Caki2 (cell line): ENCODE measurements at regions not wholly inside any gene's neighbourhood (a gene's known extent, or its start where the extent isn't known, plus 50 kb on each side); places are given as distances from the start of the nearest gene placed in this dataset.
"Not testable (repeated sequence)": the region's sequence is repeated elsewhere in the genome, so short reads cannot be mapped to it uniquely, and the experiment has no call there.

Experiments
- DNase-seq: peaks from one replicate; pipeline ENCODE4 v3.0.0-alpha.2; 2015; ENCODE audit warnings: low read depth
- in situ Hi-C: cut with HindIII; loops from 2 replicates; pipeline ENCODE4 v1.10.0; 2016; ENCODE audit warnings: low sequenced_read_pairs, low pct_unique_long_range_greater_than_20kb, mixed read lengths

GRCh38 chr13:90615236-90615635 is 732.3 kb upstream of the MIR17HG start:
- in situ Hi-C loops, result no loop called here
- DNase-seq, result no peak

GRCh38 chr13:90615767-90616166 is 731.7 kb upstream of the MIR17HG start:
- DNase-seq, result no peak
- in situ Hi-C loops, result no loop called here

- no peak for DNase-seq
- in situ Hi-C loops, result no loop called here
Observed at GRCh38 chr13:90618133-90618532, 729.4 kb upstream of the MIR17HG start.

GRCh38 chr13:90622541-90622940 is 724.9 kb upstream of the MIR17HG start:
- in situ Hi-C loops, result no loop called here
- DNase-seq, result no peak

GRCh38 chr13:90623318-90624011 is 724.0 kb upstream of the MIR17HG start:
- in situ Hi-C loops, result no loop called here
- no peak for DNase-seq

GRCh38 chr13:90627813-90628212 is 719.7 kb upstream of the MIR17HG start:
- in situ Hi-C loops, result no loop called here
- no peak for DNase-seq

- DNase-seq, result no peak
- in situ Hi-C loops, result no loop called here
Observed at GRCh38 chr13:90628471-90628870, 719.0 kb upstream of the MIR17HG start.

- in situ Hi-C loops, result no loop called here
- no peak for DNase-seq
Observed at GRCh38 chr13:90630716-90631115, 716.8 kb upstream of the MIR17HG start.

- no peak for DNase-seq
- in situ Hi-C loops, result no loop called here
Observed at GRCh38 chr13:90632184-90632583, 715.3 kb upstream of the MIR17HG start.

GRCh38 chr13:90633849-90634248 is 713.6 kb upstream of the MIR17HG start:
- in situ Hi-C loops, result no loop called here

GRCh38 chr13:90640976-90641375 is 706.5 kb upstream of the MIR17HG start:
- DNase-seq, result no peak
- in situ Hi-C loops, result no loop called here

More at GRCh38 chr13:90633849-90634248, 713.6 kb upstream of the MIR17HG start:
- DNase-seq, result no peak

- no peak for DNase-seq
- in situ Hi-C loops, result no loop called here
Observed at GRCh38 chr13:90641884-90642283, 705.6 kb upstream of the MIR17HG start.

GRCh38 chr13:90645582-90645981 is 701.9 kb upstream of the MIR17HG start:
- in situ Hi-C loops, result no loop called here
- DNase-seq, result no peak

- in situ Hi-C loops, result no loop called here
- DNase-seq, result no peak
Observed at GRCh38 chr13:90648497-90648896, 699.0 kb upstream of the MIR17HG start.

GRCh38 chr13:90652036-90652435 is 695.5 kb upstream of the MIR17HG start:
- in situ Hi-C loops, result no loop called here
- DNase-seq, result no peak

- DNase-seq, result no peak
- in situ Hi-C loops, result no loop called here
Observed at GRCh38 chr13:90654970-90655369, 692.5 kb upstream of the MIR17HG start.

GRCh38 chr13:90664200-90664599 is 683.3 kb upstream of the MIR17HG start:
- DNase-seq, in situ Hi-C loops: not testable (repeated sequence)

- no peak for DNase-seq
- in situ Hi-C loops, result no loop called here
Observed at GRCh38 chr13:90673746-90674145, 673.7 kb upstream of the MIR17HG start.

- in situ Hi-C loops, result no loop called here
- DNase-seq, result no peak
Observed at GRCh38 chr13:90675129-90675528, 672.4 kb upstream of the MIR17HG start.

- DNase-seq, result no peak
- in situ Hi-C loops, result no loop called here
Observed at GRCh38 chr13:90680826-90681225, 666.7 kb upstream of the MIR17HG start.
